ENCODE measurements at regions not wholly inside any gene's neighbourhood (a gene's known extent, or its start where the extent isn't known, plus 50 kb on each side); places are given as distances from the start of the nearest gene placed in this dataset.

DNA sequence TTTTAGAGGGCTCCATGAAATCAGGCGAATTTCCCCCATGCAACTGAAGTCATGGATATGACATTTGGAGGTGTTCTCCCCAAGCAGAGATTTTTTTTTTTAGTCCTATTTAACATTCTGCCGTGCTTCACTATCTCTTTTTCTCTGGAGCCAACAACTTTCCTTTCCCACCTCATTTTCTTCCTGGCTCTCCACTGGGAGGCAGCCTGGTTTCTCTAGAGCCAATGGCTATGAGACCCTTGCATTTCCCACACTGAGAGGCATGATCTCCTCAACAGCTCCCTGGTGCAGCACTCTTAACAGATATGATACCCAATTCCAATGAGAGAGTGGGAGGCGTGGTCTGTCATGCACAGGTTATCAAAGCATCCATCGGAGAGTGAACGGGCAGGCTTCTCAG, 310.8 kb downstream of the DRD1 start:
- no peak overlapping the region for H3K4me3 ChIP-seq (ENCODE audit: low read length)
- TF ChIP-seq, protein P1, sequence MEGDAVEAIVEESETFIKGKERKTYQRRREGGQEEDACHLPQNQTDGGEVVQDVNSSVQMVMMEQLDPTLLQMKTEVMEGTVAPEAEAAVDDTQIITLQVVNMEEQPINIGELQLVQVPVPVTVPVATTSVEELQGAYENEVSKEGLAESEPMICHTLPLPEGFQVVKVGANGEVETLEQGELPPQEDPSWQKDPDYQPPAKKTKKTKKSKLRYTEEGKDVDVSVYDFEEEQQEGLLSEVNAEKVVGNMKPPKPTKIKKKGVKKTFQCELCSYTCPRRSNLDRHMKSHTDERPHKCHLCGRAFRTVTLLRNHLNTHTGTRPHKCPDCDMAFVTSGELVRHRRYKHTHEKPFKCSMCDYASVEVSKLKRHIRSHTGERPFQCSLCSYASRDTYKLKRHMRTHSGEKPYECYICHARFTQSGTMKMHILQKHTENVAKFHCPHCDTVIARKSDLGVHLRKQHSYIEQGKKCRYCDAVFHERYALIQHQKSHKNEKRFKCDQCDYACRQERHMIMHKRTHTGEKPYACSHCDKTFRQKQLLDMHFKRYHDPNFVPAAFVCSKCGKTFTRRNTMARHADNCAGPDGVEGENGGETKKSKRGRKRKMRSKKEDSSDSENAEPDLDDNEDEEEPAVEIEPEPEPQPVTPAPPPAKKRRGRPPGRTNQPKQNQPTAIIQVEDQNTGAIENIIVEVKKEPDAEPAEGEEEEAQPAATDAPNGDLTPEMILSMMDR (conservative IDR thresholded peaks at IDR 0.05; ENCODE audit: low read depth, low read length): no peak
- no peak for DNase-seq (ENCODE audit: low read depth)

DNA sequence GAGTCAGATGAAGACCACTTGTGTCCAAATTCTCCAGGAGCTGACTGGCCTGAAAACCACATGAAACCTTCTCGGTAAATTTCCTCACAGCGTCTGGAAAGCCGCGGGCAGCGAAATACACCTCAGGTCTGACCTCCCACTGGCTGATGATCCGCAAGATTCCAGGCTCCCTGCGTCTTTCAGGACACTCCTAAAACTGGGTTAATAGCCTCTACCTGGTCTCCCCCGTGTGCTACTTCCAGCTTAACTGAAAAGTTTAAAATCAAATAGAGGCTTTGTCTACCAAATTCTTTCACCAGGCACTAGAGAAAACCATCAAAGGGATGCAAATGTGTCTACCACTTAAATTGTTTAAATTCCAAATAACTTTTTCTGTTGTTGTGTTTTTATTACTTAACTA, 312.6 kb downstream of the DRD1 start:
- TF ChIP-seq, protein P1 (conservative IDR thresholded peaks at IDR 0.05; ENCODE audit: low read depth, low read length): no peak
- DNase-seq (ENCODE audit: low read depth): no peak
- H3K4me3 ChIP-seq (ENCODE audit: low read length): no peak overlapping the region

DNA sequence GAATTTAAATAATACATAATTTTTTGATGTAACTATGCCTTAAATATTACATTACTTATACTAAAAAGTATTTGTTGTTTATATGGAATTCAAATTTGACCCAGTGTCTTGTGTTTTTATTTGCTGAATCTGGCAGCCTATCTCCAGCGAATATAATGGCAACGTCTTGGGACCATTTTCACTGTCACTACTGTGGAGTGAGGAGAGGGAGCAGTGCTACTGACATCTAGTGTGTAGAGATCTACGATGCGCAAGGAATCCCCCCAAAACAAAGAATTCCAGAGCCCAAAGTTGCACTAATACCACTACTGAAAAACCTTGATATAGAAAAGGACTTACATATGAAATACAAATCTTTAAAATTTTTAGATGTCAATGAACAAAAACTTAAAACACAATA, 314.4 kb downstream of the DRD1 start:
- no peak for DNase-seq (ENCODE audit: low read depth)
- TF ChIP-seq, protein P1 (conservative IDR thresholded peaks at IDR 0.05; ENCODE audit: low read depth, low read length): no peak
- no peak overlapping the region for H3K4me3 ChIP-seq (ENCODE audit: low read length)

DNA sequence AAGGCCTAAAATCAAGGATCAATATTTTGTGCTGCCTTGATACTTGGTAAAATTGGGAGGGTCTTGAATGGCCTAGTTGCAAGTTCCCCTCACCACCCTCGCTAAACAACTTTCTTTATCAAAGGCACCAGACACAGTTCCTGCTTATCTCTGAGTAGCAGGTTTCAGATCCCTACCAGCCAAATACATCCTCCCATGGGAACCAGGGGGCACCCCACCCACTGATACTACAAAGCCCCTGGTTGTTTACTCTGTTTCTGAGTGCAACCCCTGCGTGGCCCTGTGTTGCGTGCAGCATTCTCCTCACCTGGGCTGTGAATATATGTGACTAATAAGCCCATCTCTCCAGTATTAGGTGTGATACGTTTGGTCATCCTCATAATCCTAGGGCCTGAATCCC, 314.9 kb downstream of the DRD1 start:
- TF ChIP-seq, protein P1 (conservative IDR thresholded peaks at IDR 0.05; ENCODE audit: low read depth, low read length): no peak
- H3K4me3 ChIP-seq (ENCODE audit: low read length): no peak overlapping the region
- DNase-seq (ENCODE audit: low read depth): no peak

DNA sequence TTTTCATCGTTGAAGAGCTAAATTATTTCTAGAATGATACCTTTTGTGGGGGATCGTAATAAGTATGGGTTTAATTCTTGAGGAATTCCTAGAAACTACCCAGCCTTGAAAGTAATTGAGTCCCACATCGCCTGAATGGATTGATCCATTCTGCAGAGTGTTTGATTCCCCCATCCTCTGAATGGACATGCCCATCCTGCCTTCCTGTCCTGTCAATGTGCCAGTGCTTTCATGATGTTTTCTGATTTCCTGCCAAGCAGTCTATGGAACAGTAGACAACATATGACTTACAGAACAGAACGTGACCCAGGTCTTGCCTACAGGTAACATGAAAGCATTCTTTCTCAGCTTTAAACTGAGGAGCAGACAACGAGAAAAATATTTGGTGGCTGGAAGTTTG, 319.2 kb downstream of the DRD1 start:
- TF ChIP-seq, protein P1 (conservative IDR thresholded peaks at IDR 0.05; ENCODE audit: low read depth, low read length): no peak
- H3K4me3 ChIP-seq (ENCODE audit: low read length): no peak overlapping the region
- DNase-seq (ENCODE audit: low read depth): no peak

DNA sequence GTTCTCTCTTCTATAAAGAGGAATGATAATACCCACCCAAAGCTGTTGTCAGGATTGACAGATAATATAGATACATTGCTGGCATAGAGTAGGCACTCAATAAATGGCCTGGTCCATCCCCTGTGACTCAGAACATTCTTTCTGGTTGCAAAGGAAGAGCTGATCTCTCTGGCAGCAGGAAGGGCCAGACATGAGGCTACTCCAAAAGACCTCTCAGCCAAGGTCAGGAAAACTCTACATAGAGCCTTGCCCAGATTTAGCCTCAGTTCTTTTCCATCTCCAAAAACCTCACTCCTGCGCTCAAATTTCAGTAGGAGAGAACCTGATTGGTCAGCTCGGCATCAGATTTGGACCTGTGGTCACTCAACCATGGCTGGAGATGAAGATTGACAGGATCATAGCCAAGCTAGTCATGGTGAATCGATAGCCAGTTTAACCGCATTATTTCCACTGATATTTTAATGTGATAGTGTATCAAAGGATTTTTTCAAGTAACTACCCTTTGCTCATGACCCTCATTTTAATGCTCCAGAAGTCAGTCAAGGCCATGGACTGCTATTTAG, 319.6 kb downstream of the DRD1 start:
- no peak for DNase-seq (ENCODE audit: low read depth)
- TF ChIP-seq, protein P1 (conservative IDR thresholded peaks at IDR 0.05; ENCODE audit: low read depth, low read length): no peak
- no peak overlapping the region for H3K4me3 ChIP-seq (ENCODE audit: low read length)

DNA sequence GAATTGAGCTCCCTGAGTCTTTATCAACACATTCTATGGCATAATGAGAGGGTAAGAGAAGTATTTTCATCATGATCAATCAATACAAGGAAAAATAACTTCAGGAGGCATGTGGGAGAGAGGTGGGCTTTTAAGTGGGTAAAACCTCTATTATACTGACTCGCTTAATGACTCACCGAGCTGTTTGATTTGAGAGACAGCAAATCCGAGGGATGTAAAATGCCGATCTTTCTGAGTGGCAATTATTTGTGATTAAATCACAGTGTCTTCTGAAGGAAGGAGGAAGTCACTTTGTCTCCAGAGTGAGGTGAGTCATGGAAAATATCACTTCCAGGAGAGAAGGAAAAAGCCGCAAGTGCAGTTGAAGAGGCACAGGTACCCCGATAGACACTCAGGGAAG, 320.4 kb downstream of the DRD1 start:
- H3K4me3 ChIP-seq (ENCODE audit: low read length): no peak overlapping the region
- no peak for DNase-seq (ENCODE audit: low read depth)
- TF ChIP-seq, protein P1 (conservative IDR thresholded peaks at IDR 0.05; ENCODE audit: low read depth, low read length): no peak
